HepG2 (cell line): ENCODE measurements at regions not wholly inside any gene's neighbourhood (a gene's known extent, or its start where the extent isn't known, plus 50 kb on each side); places are given as distances from the start of the nearest gene placed in this dataset.

Source experiments
- ATAC-seq: fragments of 200-7000 bp; cut with Tn5 transposase; 3 replicates; pipeline ENCODE4 v1.9.1; 2020; ENCODE audit warnings: mild to moderate bottlenecking, moderate library complexity
- BruUV-seq: library from RNA; stranded (reverse); fragments of 400-500 nt; replicated peaks from 2 replicates; lab custom pipeline; 2021; lab: Mats Ljungman, UMichigan
- CTCF ChIA-PET: fragments of 300-600 bp; formaldehyde crosslinking; extraction: SDS; loops from one replicate; lab custom pipeline; 2021; ENCODE audit warnings: low total read pairs, inconsistent platforms, low intra/inter-chr PET ratio; lab: Yijun Ruan, JAX
- POLR2A ChIA-PET: fragments of 350-600 bp; sonication (Branson Sonifier 250); formaldehyde crosslinking; loops from one replicate; lab custom pipeline; 2020; ENCODE audit warnings: antibody characterized with exemption, inconsistent platforms; lab: Yijun Ruan, JAX
- DNase-seq: peaks from one replicate; pipeline ENCODE4 v3.0.0-alpha.2; 2015; ENCODE audit warnings: low spot score
- FAIRE-seq: peaks from 3 replicates; lab custom pipeline; 2011; peaks lifted over from hg19 to GRCh38; lab: Jason Lieb, UNC
- H2AFZ ChIP-seq: one replicate; pipeline ENCODE4 v1.6.1; 2011; ENCODE audit warnings: low read length, inconsistent platforms
- H3K27ac ChIP-seq: fragments of 300-600 bp; 3 replicates; pipeline ENCODE4 v1.8.0; 2011; ENCODE audit warnings: mixed run types, mild to moderate bottlenecking, mixed read lengths, low read length, inconsistent platforms; ENCODE audit not compliant: insufficient read depth; ENCODE audit errors: extremely low read length
- H3K27me3 ChIP-seq, 2 experiments: fragments of 200-600 bp in 1 of 2; 2 replicates in 1 of 2; 3 replicates in 1 of 2; pipeline versions ENCODE4 v1.6.0 to v1.8.0; 2011; ENCODE audit warnings: low read length in 2 of 2, mild to moderate bottlenecking in 2 of 2, moderate library complexity in 2 of 2, inconsistent platforms in 1 of 2; ENCODE audit not compliant: insufficient read depth in 2 of 2, control insufficient read depth in 1 of 2
- H3K36me3 ChIP-seq, 2 experiments: fragments of 200-600 bp in 1 of 2; replicated peaks in 1 of 2; 2 replicates in 1 of 2; 3 replicates in 1 of 2; pipeline versions ENCODE4 v1.5.1 to v1.8.0; 2011; ENCODE audit warnings: low read length in 2 of 2, inconsistent platforms in 1 of 2; ENCODE audit not compliant: insufficient read depth in 2 of 2, control insufficient read depth in 1 of 2
- H3K4me1 ChIP-seq: 2 replicates; pipeline ENCODE4 v1.5.1; 2012; ENCODE audit warnings: low read length, inconsistent platforms; ENCODE audit not compliant: insufficient read depth
- H3K4me2 ChIP-seq: 2 replicates; pipeline ENCODE4 v1.6.0; 2011; ENCODE audit warnings: low read depth, low read length, inconsistent platforms
- H3K4me3 ChIP-seq, 3 experiments: fragments of 200-600 bp in 1 of 3; sonication (generic), shearing (Covaris generic) in 1 of 3; replicated peaks in 1 of 3; 2 replicates each; pipeline ENCODE4 v1.5.1; 2011 to 2016; ENCODE audit warnings: low read length in 3 of 3, inconsistent platforms in 2 of 3, low read depth in 2 of 3, mild to moderate bottlenecking in 2 of 3, control low read depth in 1 of 3, mixed read lengths in 1 of 3; ENCODE audit not compliant: insufficient read depth in 1 of 3
- H3K79me2 ChIP-seq: one replicate; pipeline ENCODE4 v1.6.1; 2011; ENCODE audit warnings: low read length, inconsistent platforms; ENCODE audit not compliant: insufficient read depth
- H3K9ac ChIP-seq: 2 replicates; pipeline ENCODE4 v1.6.0; 2011; ENCODE audit warnings: mild to moderate bottlenecking, low read depth, low read length, inconsistent platforms; ENCODE audit not compliant: insufficient read depth
- H3K9me3 ChIP-seq: 2 replicates; pipeline ENCODE4 v1.5.1; 2012; ENCODE audit warnings: mild to moderate bottlenecking, low read length
- H4K20me1 ChIP-seq: 2 replicates; pipeline ENCODE4 v1.6.0; 2011; ENCODE audit warnings: inconsistent platforms, mild to moderate bottlenecking, low read length, moderate library complexity; ENCODE audit not compliant: insufficient read depth
- GABPA ChIP-seq, 2 experiments: IDR thresholded peaks; 2 replicates each; pipeline ENCODE4 v1.6.1; 2011 to 2016; ENCODE audit warnings: low read depth in 2 of 2, low read length in 1 of 2, missing biosample characterization in 1 of 2, missing genetic modification characterization in 1 of 2
- GATAD1 ChIP-seq: IDR thresholded peaks from 2 replicates; pipeline ENCODE4 v1.6.1; 2016; ENCODE audit warnings: missing genetic modification reagents, missing compliant biosample characterization
- HDAC6 ChIP-seq: fragments of 200-600 bp; sonication (generic); IDR thresholded peaks from 2 replicates; pipeline ENCODE4 v1.7.0; 2017; ENCODE audit warnings: mild to moderate bottlenecking, antibody characterized with exemption, low read length, low read depth
- HHEX ChIP-seq: IDR thresholded peaks from 2 replicates; pipeline ENCODE4 v1.6.1; 2016; ENCODE audit warnings: control low read depth
- NFYB ChIP-seq: sonication (generic); formaldehyde crosslinking; IDR thresholded peaks from 2 replicates; pipeline ENCODE4 v1.4.0; 2020; ENCODE audit warnings: missing genetic modification reagents
- TCF7 ChIP-seq: sonication (generic); IDR thresholded peaks from 2 replicates; pipeline ENCODE4 v1.6.1; 2016; ENCODE audit warnings: antibody characterized with exemption, low read depth
- ZNF160 ChIP-seq: sonication (generic); formaldehyde crosslinking; IDR thresholded peaks from 2 replicates; pipeline ENCODE4 v1.8.0; 2022; ENCODE audit warnings: mild to moderate bottlenecking, inconsistent platforms, missing genetic modification reagents
- ZNF17 ChIP-seq: sonication (generic); formaldehyde crosslinking; IDR thresholded peaks from 2 replicates; pipeline ENCODE4 v1.5.0; 2020; ENCODE audit warnings: mild to moderate bottlenecking, missing genetic modification reagents
- ZNF264 ChIP-seq: sonication (generic); formaldehyde crosslinking; IDR thresholded peaks from 2 replicates; pipeline ENCODE4 v1.4.0; 2020; ENCODE audit warnings: missing genetic modification reagents
- ZNF713 ChIP-seq: sonication (generic); formaldehyde crosslinking; IDR thresholded peaks from 2 replicates; pipeline ENCODE4 v1.4.0; 2020; ENCODE audit warnings: mild to moderate bottlenecking, missing genetic modification reagents
- ZNF800 ChIP-seq: sonication (generic); formaldehyde crosslinking; IDR thresholded peaks from 2 replicates; pipeline ENCODE4 v1.4.0; 2020; ENCODE audit warnings: missing genetic modification reagents
- ZSCAN31 ChIP-seq: sonication (generic); formaldehyde crosslinking; IDR thresholded peaks from 2 replicates; pipeline ENCODE4 v1.5.0; 2020; ENCODE audit warnings: low read depth, mild to moderate bottlenecking, missing genetic modification reagents
- WGBS: methylation state at CpG from one replicate; pipeline ENCODE4 v1.1.6; 2017; ENCODE audit warnings: low lambda C conversion rate; 5-methylcytosine and 5-hydroxymethylcytosine counted together
- in situ Hi-C: cut with HindIII; loops from 2 replicates; pipeline ENCODE4 v1.10.0; 2017; ENCODE audit warnings: low pct_unique_long_range_greater_than_20kb; ENCODE audit not compliant: extremely low pct_ligation_motif_present
- intact Hi-C: fragments of 100-400 bp; cut with micrococcal nuclease; formaldehyde crosslinking; loops from one replicate; pipeline ENCODE4 v1.10.0; 2022; ENCODE audit not compliant: unreplicated experiment

- peaks cover 59% of the 10 kb centered on the region for H3K4me1 ChIP-seq
- H3K36me3 ChIP-seq = no peaks in the 10 kb centered on the region
- TF ChIP-seq ZNF17 (CRISPR knock-in tag) (no peak), TCF7 (no peak), NFYB (CRISPR knock-in tag) (no peak), GATAD1 (CRISPR knock-in tag) (no peak), ZNF800 (no peak), GABPA (IDR thresholded peaks at IDR 0.05; ENCODE audit: low read depth, low read length) (no peak), GABPA (CRISPR knock-in tag; IDR thresholded peaks at IDR 0.05; ENCODE audit: low read depth) (no peak), ZNF160 (CRISPR knock-in tag) (no peak), ZSCAN31 (CRISPR knock-in tag) (no peak), HHEX (CRISPR knock-in tag) (no peak), HDAC6 (no peak), ZNF264 (no peak), ZNF713 (no peak)
- BruUV-seq = no TSS peak
- no peak for DNase-seq
- H3K9ac ChIP-seq = no peak overlapping the region
- no peak overlapping the region for H2AFZ ChIP-seq
- H4K20me1 ChIP-seq = no peaks in the 10 kb centered on the region
- in situ Hi-C loops (loop anchor here (5.0 kb wide), 1 partner anchor 164 kb away; no protein-coding TSS in a partner anchor), intact Hi-C loops (no loop called here)
- no peak for ATAC-seq
- no peak for FAIRE-seq
- POLR2A ChIA-PET = no interaction called here
- no peaks in the 10 kb centered on the region for H3K9me3 ChIP-seq
- CTCF ChIA-PET = interaction anchor here (1.1 to 3.0 kb wide), 2 partner anchors 81 to 163 kb away, joined by 3 to 39 read pairs; no protein-coding TSS in a partner anchor
- H3K27me3 ChIP-seq = peaks cover 2 to 16% of the 10 kb centered on the region in 2 experiments; a peak in 4 of 5 replicates
- H3K4me2 ChIP-seq = no peak overlapping the region
- no peak overlapping the region for H3K27ac ChIP-seq
- H3K79me2 ChIP-seq = no peaks in the 10 kb centered on the region
- H3K4me3 ChIP-seq = no peak overlapping the region
- WGBS = 84% methylated on average over 47 of the region's 47 CpGs
These were observed 114.1 kb upstream of the FRMD1 start for GRCh38 chr6:168192901-168193815.
